ENCODE measurements at regions not wholly inside any gene's neighbourhood (a gene's known extent, or its start where the extent isn't known, plus 50 kb on each side); places are given as distances from the start of the nearest gene placed in this dataset.

DNA sequence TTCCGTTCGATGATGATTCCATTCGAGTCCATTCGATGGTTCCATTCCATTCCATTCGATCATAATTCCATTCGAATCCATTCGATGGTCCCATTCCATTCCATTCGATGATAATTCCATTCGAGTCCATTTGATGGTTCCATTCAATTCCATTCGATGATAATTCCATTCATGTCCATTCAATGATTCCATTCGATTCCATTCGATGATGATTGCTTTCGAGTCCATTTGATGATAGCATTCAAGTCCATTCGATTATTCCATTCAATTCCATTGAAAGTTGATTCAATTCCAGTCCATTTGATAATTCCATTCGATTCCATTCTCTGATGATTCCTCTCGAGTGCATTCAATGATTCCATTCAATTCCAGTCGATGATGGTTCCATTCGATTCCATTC, 3895.3 kb downstream of the SRGAP2C start:
- no peaks in the 10 kb centered on the region for H3K27me3 ChIP-seq
- no peaks in the 10 kb centered on the region for H3K36me3 ChIP-seq
- no peak for DNase-seq (ENCODE audit: low spot score in 2 of 2)
- H3K4me1 ChIP-seq, result no peaks in the 10 kb centered on the region
- 69 to 70% methylated on average over 18 of the region's 18 CpGs for WGBS, 2 donors
- no peak overlapping the region for H3K27ac ChIP-seq
- H3K4me3 ChIP-seq, result no peak overlapping the region
- H3K9me3 ChIP-seq, result peaks cover 0 to 59% (median 19%) of the 10 kb centered on the region in 4 donors
- no peak for TF ChIP-seq EP300 (IDR thresholded peaks at IDR 0.05)
- TF ChIP-seq, protein P1, sequence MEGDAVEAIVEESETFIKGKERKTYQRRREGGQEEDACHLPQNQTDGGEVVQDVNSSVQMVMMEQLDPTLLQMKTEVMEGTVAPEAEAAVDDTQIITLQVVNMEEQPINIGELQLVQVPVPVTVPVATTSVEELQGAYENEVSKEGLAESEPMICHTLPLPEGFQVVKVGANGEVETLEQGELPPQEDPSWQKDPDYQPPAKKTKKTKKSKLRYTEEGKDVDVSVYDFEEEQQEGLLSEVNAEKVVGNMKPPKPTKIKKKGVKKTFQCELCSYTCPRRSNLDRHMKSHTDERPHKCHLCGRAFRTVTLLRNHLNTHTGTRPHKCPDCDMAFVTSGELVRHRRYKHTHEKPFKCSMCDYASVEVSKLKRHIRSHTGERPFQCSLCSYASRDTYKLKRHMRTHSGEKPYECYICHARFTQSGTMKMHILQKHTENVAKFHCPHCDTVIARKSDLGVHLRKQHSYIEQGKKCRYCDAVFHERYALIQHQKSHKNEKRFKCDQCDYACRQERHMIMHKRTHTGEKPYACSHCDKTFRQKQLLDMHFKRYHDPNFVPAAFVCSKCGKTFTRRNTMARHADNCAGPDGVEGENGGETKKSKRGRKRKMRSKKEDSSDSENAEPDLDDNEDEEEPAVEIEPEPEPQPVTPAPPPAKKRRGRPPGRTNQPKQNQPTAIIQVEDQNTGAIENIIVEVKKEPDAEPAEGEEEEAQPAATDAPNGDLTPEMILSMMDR (IDR thresholded peaks at IDR 0.05), result no peak
- TF ChIP-seq POLR2A (IDR thresholded peaks at IDR 0.05), result no peak

DNA sequence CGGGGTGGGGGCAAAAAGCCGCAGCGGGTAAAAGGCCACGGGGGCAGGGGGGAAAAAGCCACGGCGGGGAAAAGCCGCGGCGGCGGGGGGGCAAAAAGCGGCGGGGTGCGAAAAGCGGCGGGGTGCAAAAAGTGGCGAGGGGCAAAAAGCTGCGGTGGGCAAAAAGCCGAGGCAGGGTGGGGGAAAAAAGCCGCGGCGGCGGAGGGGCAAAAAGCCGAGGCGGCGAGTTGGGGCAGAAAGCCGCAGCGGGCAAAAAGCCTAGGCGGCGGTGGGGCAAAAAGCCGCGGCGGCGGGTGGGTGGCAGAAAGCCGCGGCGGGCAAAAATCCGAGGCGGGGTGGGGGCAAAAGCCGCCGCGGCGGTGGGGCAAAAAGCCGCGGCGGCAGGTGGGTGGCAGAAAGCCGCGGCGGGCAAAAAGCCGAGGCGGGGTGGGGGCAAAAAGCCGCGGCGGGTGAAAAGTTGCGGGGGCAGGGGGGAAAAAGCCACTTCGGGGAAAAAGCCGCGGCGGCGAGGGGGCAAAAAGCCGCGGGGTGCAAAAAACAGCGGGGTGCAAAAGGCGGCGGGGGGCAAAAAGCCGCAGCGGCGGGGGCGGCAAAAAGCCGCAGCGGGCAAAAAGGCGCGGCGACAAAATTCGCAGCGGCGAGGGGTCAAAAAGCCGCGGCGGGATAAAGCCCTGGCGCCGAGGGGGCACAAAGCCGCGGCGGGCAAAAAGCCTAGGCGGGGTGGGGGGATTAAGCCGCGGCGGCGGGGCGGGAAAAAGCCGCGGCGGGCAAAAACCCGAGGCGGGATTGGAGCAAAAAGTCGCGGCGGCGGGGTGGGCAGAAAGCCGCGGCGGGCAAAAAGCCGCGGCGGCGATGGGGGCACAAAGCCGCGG, 3901.2 kb downstream of the SRGAP2C start:
- DNase-seq (ENCODE audit: low spot score in 2 of 2), result no peak
- 59 to 61% methylated on average over 106 to 108 of the region's 108 CpGs for WGBS, 2 donors
- Histone ChIP-seq H3K4me3 (no peak overlapping the region), H3K27ac (no peak overlapping the region), H3K27me3 (peaks cover 0 to 4% of the 10 kb centered on the region in 2 donors), H3K4me1 (no peaks in the 10 kb centered on the region), H3K9me3 (peaks cover 0 to 66% (median 13%) of the 10 kb centered on the region in 4 donors), H3K36me3 (no peaks in the 10 kb centered on the region)
- no peak for TF ChIP-seq POLR2A (IDR thresholded peaks at IDR 0.05)
- TF ChIP-seq, protein P1 (IDR thresholded peaks at IDR 0.05), result no peak
- no peak for TF ChIP-seq EP300 (IDR thresholded peaks at IDR 0.05)

DNA sequence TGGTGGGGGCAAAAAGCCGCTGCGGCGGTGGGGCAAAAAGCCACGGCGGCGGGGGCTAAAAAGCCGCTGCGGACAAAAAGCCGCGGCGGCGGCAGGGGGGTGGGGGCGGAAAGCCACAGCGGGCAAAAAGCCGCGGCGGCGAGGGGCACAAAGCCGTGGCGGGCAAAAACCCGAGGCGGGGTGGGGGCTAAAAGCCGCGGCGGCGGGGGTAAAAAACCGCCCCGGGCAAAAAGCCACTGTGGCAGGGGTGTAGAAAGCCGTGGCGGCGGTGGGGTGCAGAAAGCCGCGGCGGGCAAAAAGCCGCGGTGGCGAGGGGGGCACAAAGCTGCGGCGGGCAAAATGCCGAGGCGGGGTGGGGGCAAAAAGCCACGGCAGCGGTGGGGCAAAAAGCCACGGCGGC, 3901.8 kb downstream of the SRGAP2C start:
- Histone ChIP-seq H3K27me3 (peaks cover 0 to 4% of the 10 kb centered on the region in 2 donors), H3K36me3 (no peaks in the 10 kb centered on the region), H3K9me3 (peaks cover 0 to 59% (median 12%) of the 10 kb centered on the region in 4 donors), H3K4me3 (no peak overlapping the region), H3K27ac (no peak overlapping the region), H3K4me1 (no peaks in the 10 kb centered on the region)
- WGBS, 2 donors, result 50 to 56% methylated on average over 40 to 45 of the region's 45 CpGs
- DNase-seq (ENCODE audit: low spot score in 2 of 2), result no peak
- TF ChIP-seq, protein P1 (IDR thresholded peaks at IDR 0.05), result no peak
- TF ChIP-seq POLR2A (IDR thresholded peaks at IDR 0.05) (no peak), EP300 (IDR thresholded peaks at IDR 0.05) (no peak)

DNA sequence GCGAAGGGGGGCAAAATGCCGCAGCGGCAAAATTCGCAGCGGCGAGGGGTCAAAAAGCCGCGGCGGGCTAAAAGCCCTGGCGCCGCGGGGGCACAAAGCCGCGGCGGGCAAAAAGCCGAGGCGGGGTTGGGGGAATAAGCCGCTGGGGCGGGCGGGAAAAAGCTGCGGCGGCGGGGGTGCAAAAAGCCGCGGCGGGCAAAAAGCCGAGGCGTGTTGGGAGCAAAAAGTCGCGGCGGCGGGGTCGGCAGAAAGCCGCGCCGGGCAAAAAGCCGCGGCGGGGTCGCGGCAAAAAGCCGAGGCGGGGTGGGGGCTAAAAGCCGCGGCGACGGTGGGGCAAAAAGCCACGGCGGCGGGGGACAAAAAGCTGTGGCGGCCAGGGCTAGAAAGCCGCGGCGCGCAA, 3902.5 kb downstream of the SRGAP2C start:
- Histone ChIP-seq H3K4me3 (no peak overlapping the region), H3K27ac (no peak overlapping the region), H3K27me3 (peaks cover 0 to 4% of the 10 kb centered on the region in 2 donors), H3K36me3 (no peaks in the 10 kb centered on the region), H3K4me1 (no peaks in the 10 kb centered on the region), H3K9me3 (peaks cover 0 to 53% (median 11%) of the 10 kb centered on the region in 4 donors)
- TF ChIP-seq EP300 (IDR thresholded peaks at IDR 0.05) (no peak), POLR2A (IDR thresholded peaks at IDR 0.05) (no peak)
- TF ChIP-seq, protein P1 (IDR thresholded peaks at IDR 0.05), result no peak
- no peak for DNase-seq (ENCODE audit: low spot score in 2 of 2)
- WGBS, 2 donors, result 52 to 58% methylated on average over 51 to 55 of the region's 55 CpGs

DNA sequence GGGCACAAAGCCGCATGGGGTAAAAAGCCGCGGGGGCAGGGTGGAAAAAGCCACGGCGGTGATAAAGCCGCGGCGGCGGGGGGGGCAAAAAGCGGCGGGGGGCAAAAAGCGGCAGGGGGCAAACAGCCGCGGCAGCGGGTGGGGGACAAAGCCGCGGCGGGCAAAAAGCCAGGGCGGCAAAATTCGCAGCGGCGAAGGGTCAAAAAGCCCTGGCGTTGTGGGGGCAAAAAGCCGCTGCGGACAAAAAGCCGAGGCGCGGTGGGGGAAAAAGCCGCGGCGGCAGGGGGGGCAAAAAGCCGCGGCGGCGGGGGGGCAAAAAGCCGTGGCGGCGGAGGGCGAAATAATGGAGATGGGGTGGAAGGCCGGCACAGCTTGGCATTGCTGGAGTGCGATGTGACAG, 3902.9 kb downstream of the SRGAP2C start:
- Histone ChIP-seq H3K4me3 (no peak overlapping the region), H3K27ac (no peak overlapping the region), H3K4me1 (no peaks in the 10 kb centered on the region), H3K27me3 (peaks cover 0 to 4% of the 10 kb centered on the region in 2 donors), H3K9me3 (peaks cover 0 to 49% (median 9%) of the 10 kb centered on the region in 4 donors), H3K36me3 (no peaks in the 10 kb centered on the region)
- DNase-seq (ENCODE audit: low spot score in 2 of 2), result no peak
- WGBS, 2 donors, result 46 to 50% methylated on average over 40 of the region's 41 CpGs
- TF ChIP-seq EP300 (IDR thresholded peaks at IDR 0.05) (no peak), POLR2A (IDR thresholded peaks at IDR 0.05) (no peak)

Data from tibial nerve (tissue), 4 donors.